Coronary artery (tissue), 2 donors: ENCODE measurements at regions not wholly inside any gene's neighbourhood (a gene's known extent, or its start where the extent isn't known, plus 50 kb on each side); places are given as distances from the start of the nearest gene placed in this dataset.
"Not testable (repeated sequence)": the region's sequence is repeated elsewhere in the genome, so short reads cannot be mapped to it uniquely, and the experiment has no call there.

Experiments used
- DNase-seq: peaks from one replicate; pipeline ENCODE4 v3.0.0-alpha.2; 2017; ENCODE audit warnings: low spot score
- H3K27ac ChIP-seq, 2 donors: fragments of 200-600 bp; sonication (generic); one replicate each; pipeline ENCODE4 v1.5.1; 2016 to 2019
- H3K4me3 ChIP-seq: fragments of 200-600 bp; sonication (generic); 2 replicates; pipeline ENCODE4 v1.5.1; 2016; ENCODE audit warnings: mild to moderate bottlenecking, moderate library complexity
- CTCF ChIP-seq: fragments of 200-600 bp; sonication (generic); IDR thresholded peaks from one replicate; pipeline ENCODE4 v1.5.1; 2019; ENCODE audit warnings: antibody characterized with exemption

GRCh38 chr7:10507032-10507431 lies 466.6 kb upstream of the PHF14 start:
- DNase-seq: no peak
- H3K4me3 ChIP-seq: no peak overlapping the region
- no peak overlapping the region for H3K27ac ChIP-seq
- no peak for TF ChIP-seq CTCF

GRCh38 chr7:10521306-10521705 lies 452.4 kb upstream of the PHF14 start:
- TF ChIP-seq CTCF: no peak
- Histone ChIP-seq H3K4me3 (no peak overlapping the region), H3K27ac (no peak overlapping the region)
- no peak for DNase-seq

- H3K27ac ChIP-seq, H3K4me3 ChIP-seq, DNase-seq: not testable (repeated sequence)
These were observed 440.2 kb upstream of the PHF14 start for GRCh38 chr7:10533429-10533828.

GRCh38 chr7:10536561-10536960 lies 437.1 kb upstream of the PHF14 start:
- TF ChIP-seq CTCF: no peak
- no peak overlapping the region for H3K4me3 ChIP-seq
- H3K27ac ChIP-seq: no peak overlapping the region
- DNase-seq: no peak

GRCh38 chr7:10537764-10538163 lies 435.9 kb upstream of the PHF14 start:
- H3K27ac ChIP-seq: no peak overlapping the region
- TF ChIP-seq CTCF: no peak
- no peak for DNase-seq
- H3K4me3 ChIP-seq: no peak overlapping the region

GRCh38 chr7:10557375-10557774 lies 416.3 kb upstream of the PHF14 start:
- Histone ChIP-seq H3K4me3 (no peak overlapping the region), H3K27ac (no peak overlapping the region)
- DNase-seq: no peak
- no peak for TF ChIP-seq CTCF

- no peak for DNase-seq
- TF ChIP-seq CTCF: no peak
- no peak overlapping the region for H3K27ac ChIP-seq
- no peak overlapping the region for H3K4me3 ChIP-seq
These were observed 413.2 kb upstream of the PHF14 start for GRCh38 chr7:10560497-10560896.

- Histone ChIP-seq H3K27ac (no peak overlapping the region), H3K4me3 (no peak overlapping the region)
- DNase-seq: no peak
- TF ChIP-seq CTCF: no peak
These were observed 404.8 kb upstream of the PHF14 start for GRCh38 chr7:10568891-10569290.
